Thyroid gland (tissue), 4 donors: ENCODE measurements at regions not wholly inside any gene's neighbourhood (a gene's known extent, or its start where the extent isn't known, plus 50 kb on each side); places are given as distances from the start of the nearest gene placed in this dataset.

Experiments
- DNase-seq, 2 donors: peaks; one replicate each; pipeline ENCODE4 v3.0.0-alpha.2; 2019
- H3K27ac ChIP-seq, 3 donors: fragments of 200-600 bp; sonication (generic); 1 replicate in 2 of 3; 2 replicates in 1 of 3; pipeline ENCODE4 v1.5.1; 2016 to 2019; ENCODE audit warnings: mild to moderate bottlenecking in 1 of 3, moderate library complexity in 1 of 3
- H3K27me3 ChIP-seq: fragments of 200-600 bp; sonication (generic); one replicate; pipeline ENCODE4 v1.5.1; 2019
- H3K36me3 ChIP-seq, 2 donors: fragments of 200-600 bp; sonication (generic); one replicate each; pipeline ENCODE4 v1.5.1; 2016 to 2019
- H3K4me1 ChIP-seq, 2 donors: fragments of 200-600 bp; sonication (generic); one replicate each; pipeline ENCODE4 v1.5.1; 2017 to 2019
- H3K4me3 ChIP-seq, 3 donors: fragments of 200-600 bp; sonication (generic); replicated peaks in 1 of 3; 1 replicate in 2 of 3; 2 replicates in 1 of 3; pipeline ENCODE4 v1.5.1; 2016; ENCODE audit warnings: mild to moderate bottlenecking in 1 of 3
- H3K9me3 ChIP-seq: fragments of 200-600 bp; sonication (generic); one replicate; pipeline ENCODE4 v1.5.1; 2017
- CTCF ChIP-seq, 6 experiments: fragments of 200-600 bp in 3 of 6; fragments of 450-650 bp in 3 of 6; sonication (generic) in 3 of 6; IDR thresholded peaks; one replicate each; pipeline ENCODE4 v1.5.1; 2016 to 2019; ENCODE audit warnings: antibody characterized with exemption in 6 of 6, mild to moderate bottlenecking in 2 of 6, inconsistent platforms in 1 of 6, moderate library complexity in 1 of 6
- POLR2A ChIP-seq, 2 donors: fragments of 450-650 bp; IDR thresholded peaks; one replicate each; pipeline ENCODE4 v1.6.1; 2017; ENCODE audit warnings: antibody characterized with exemption in 2 of 2, mild to moderate bottlenecking in 2 of 2, moderate library complexity in 1 of 2
- WGBS, 2 donors: methylation state at CpG; one replicate each; pipeline ENCODE4 v1.1.5; 2017; 5-methylcytosine and 5-hydroxymethylcytosine counted together
- intact Hi-C: fragments of 100-400 bp; cut with DNase I; formaldehyde crosslinking; loops from one replicate; pipeline ENCODE4 v1.15.1; 2023

GRCh38 chr2:222769941-222770340, 90.9 kb upstream of the ACSL3 start:
- no peak overlapping the region for H3K27ac ChIP-seq
- TF ChIP-seq CTCF (IDR thresholded peaks at IDR 0.05) = no peak
- TF ChIP-seq POLR2A (IDR thresholded peaks at IDR 0.05) = no peak
- no peak overlapping the region for H3K4me3 ChIP-seq
- no peaks in the 10 kb centered on the region for H3K27me3 ChIP-seq
- 92 to 93% methylated on average over 3 of the region's 3 CpGs for WGBS, 2 donors
- no peak for DNase-seq
- intact Hi-C loops = no loop called here
- H3K4me1 ChIP-seq = no peaks in the 10 kb centered on the region
- H3K36me3 ChIP-seq = no peaks in the 10 kb centered on the region
- no peaks in the 10 kb centered on the region for H3K9me3 ChIP-seq

GRCh38 chr2:222771832-222772231, 89.0 kb upstream of the ACSL3 start:
- H3K9me3 ChIP-seq = no peaks in the 10 kb centered on the region
- no peak overlapping the region for H3K27ac ChIP-seq
- DNase-seq = no peak
- H3K27me3 ChIP-seq = no peaks in the 10 kb centered on the region
- intact Hi-C loops = no loop called here
- H3K4me1 ChIP-seq = no peaks in the 10 kb centered on the region
- WGBS, 2 donors = 80 to 96% methylated on average over 3 of the region's 3 CpGs
- TF ChIP-seq CTCF (IDR thresholded peaks at IDR 0.05) (no peak), POLR2A (IDR thresholded peaks at IDR 0.05) (no peak)
- H3K36me3 ChIP-seq = no peaks in the 10 kb centered on the region
- H3K4me3 ChIP-seq = no peak overlapping the region

- Histone ChIP-seq H3K27me3 (no peaks in the 10 kb centered on the region), H3K4me3 (no peak overlapping the region), H3K27ac (no peak overlapping the region), H3K9me3 (no peaks in the 10 kb centered on the region), H3K36me3 (no peaks in the 10 kb centered on the region), H3K4me1 (peaks cover 0 to 11% of the 10 kb centered on the region in 2 donors)
- TF ChIP-seq POLR2A (IDR thresholded peaks at IDR 0.05) = no peak
- no peak for TF ChIP-seq CTCF (IDR thresholded peaks at IDR 0.05)
- DNase-seq = no peak
- intact Hi-C loops = no loop called here
These were observed 85.9 kb upstream of the ACSL3 start for GRCh38 chr2:222774941-222775340.

GRCh38 chr2:222776792-222777191, 84.0 kb upstream of the ACSL3 start:
- Histone ChIP-seq H3K27ac (no peak overlapping the region), H3K9me3 (no peaks in the 10 kb centered on the region), H3K4me3 (no peak overlapping the region), H3K4me1 (peaks cover 0 to 11% of the 10 kb centered on the region in 2 donors), H3K36me3 (no peaks in the 10 kb centered on the region), H3K27me3 (no peaks in the 10 kb centered on the region)
- TF ChIP-seq POLR2A (IDR thresholded peaks at IDR 0.05) (no peak), CTCF (IDR thresholded peaks at IDR 0.05) (no peak)
- WGBS, 2 donors = 90 to 92% methylated on average over 3 of the region's 3 CpGs
- intact Hi-C loops = no loop called here
- DNase-seq = no peak

- Histone ChIP-seq H3K27me3 (no peaks in the 10 kb centered on the region), H3K27ac (no peak overlapping the region), H3K36me3 (no peaks in the 10 kb centered on the region), H3K4me3 (no peak overlapping the region), H3K4me1 (peaks cover 0 to 11% of the 10 kb centered on the region in 2 donors), H3K9me3 (no peaks in the 10 kb centered on the region)
- WGBS, 2 donors = 36 to 50% methylated on average over 3 of the region's 3 CpGs
- intact Hi-C loops = no loop called here
- no peak for TF ChIP-seq CTCF (IDR thresholded peaks at IDR 0.05)
- no peak for DNase-seq
These were observed 82.4 kb upstream of the ACSL3 start for GRCh38 chr2:222778400-222778799.
